Stimulated activated CD4-positive, alpha-beta T cell treated with anti-CD3 and anti-CD28 coated beads, Interleukin-2, amount 100 ng/mL, for 4 hours (primary cell): ENCODE measurements at regions not wholly inside any gene's neighbourhood (a gene's known extent, or its start where the extent isn't known, plus 50 kb on each side); places are given as distances from the start of the nearest gene placed in this dataset.

Source experiments
- DNase-seq: peaks from one replicate; pipeline ENCODE4 v3.0.0-alpha.2; 2020; ENCODE audit warnings: low read depth

DNA sequence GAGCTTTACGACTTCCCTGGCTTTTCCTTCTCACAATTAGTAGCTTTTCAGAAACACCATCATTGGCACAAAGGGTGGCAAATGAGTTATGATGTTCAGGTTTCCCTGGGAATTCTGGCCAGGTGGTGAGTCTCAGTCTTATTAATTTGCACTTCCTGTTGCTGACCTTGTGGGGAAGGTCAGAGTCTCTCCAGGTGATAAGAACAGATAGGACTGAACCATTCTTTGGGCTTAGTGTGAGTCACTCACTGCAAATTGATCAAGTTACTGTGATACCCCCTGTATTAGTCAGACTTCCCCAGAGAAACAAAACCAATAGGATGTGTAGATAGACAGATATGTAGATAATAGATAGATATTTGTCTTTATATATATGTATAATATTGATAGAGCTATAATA, 53.8 kb upstream of the RANBP3L start:
- no peak for DNase-seq

GRCh38 chr5:36356915-36357314, 55.2 kb upstream of the RANBP3L start:
- DNase-seq = no peak

GRCh38 chr5:36357391-36357975, 55.8 kb upstream of the RANBP3L start:
- DNase-seq = no peak

GRCh38 chr5:36359267-36359666, 57.6 kb upstream of the RANBP3L start:
- no peak for DNase-seq

DNA sequence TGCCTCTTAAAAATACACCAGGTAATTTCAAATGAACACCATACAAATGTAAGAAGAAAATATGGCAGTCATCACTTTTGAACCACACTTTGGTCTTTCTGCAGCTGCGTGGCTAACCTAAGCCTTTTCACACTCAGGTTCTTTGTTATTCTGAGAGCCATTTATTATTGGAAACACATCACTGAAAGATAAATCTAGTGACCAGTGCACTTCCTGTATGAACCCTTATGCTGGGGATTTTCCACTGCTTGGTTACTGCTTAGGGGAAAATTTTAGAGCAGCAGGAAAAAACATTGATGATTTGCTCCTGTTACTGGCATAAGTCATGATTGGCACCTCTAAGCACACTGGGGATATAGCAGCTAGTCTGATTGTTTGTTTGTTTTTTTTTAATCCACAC, 58.6 kb upstream of the RANBP3L start:
- no peak for DNase-seq

GRCh38 chr5:36363101-36363500, 61.4 kb upstream of the RANBP3L start:
- no peak for DNase-seq

DNA sequence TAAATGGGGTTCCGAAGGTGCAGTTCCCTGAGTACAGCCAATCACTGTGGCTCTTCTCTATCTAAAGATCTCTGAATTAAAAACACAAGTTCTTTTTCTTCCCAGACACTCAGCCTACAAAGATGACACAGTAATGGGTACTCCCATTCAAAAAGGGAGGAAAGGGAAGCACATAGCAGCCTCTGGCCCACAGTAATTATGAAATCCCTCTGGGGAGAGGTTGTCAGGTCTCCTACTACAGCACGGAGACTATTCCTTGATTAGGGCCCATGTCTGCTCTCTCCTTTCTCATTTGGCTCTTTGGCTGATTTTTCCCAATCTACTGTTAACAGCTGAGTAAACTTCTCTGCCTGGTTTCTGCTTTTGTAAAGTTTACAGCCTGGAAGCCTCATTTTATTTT, 62.0 kb upstream of the RANBP3L start:
- no peak for DNase-seq

- no peak for DNase-seq
These were observed 62.8 kb upstream of the RANBP3L start for GRCh38 chr5:36364473-36364872.

GRCh38 chr5:36365896-36366295, 64.2 kb upstream of the RANBP3L start:
- DNase-seq = no peak

GRCh38 chr5:36366883-36367282, 65.2 kb upstream of the RANBP3L start:
- DNase-seq = no peak

DNA sequence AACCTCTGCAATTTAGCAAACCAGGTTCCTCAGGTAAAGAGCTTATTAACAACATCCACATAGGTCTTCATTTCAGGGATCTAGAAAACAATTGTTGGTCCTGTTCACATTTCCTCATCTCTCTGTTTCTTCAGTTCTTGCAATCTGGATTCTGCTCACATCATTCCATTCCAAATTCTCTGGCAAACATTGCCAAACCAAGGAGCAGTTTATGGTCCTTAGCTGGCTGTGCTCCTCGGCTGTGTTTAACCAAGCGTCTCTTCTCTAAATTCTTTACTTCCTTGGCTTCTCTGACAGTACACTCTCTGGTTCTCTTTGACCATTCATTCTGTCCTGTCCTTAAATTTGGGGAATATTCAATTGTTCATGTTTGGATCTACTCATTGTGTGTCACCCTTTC, 65.8 kb upstream of the RANBP3L start:
- DNase-seq = no peak

DNA sequence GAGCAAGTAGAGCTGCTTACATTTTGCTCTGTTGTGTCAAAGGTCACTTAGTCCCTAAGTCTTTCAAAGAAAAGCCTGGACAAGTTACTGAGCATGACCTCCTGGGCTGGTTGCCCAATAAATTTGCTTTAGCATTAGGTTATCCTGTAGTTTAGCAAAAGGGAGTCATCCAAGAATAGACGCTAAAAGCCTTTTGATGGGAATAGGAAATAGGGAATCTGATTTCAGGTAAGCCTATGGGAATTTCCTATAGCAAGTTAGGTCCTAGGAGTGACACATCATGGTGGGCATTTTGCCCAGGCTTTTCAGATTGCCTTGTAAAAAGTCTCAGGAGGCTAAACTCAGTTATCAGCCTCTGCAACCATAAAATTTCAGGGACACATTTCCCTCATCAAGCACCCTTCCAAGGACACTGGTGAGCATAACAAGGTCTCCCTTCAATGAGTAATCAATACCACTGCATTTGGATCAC, 67.6 kb upstream of the RANBP3L start:
- DNase-seq = no peak

GRCh38 chr5:36370073-36370472, 68.4 kb upstream of the RANBP3L start:
- no peak for DNase-seq

GRCh38 chr5:36371366-36371765, 69.7 kb upstream of the RANBP3L start:
- no peak for DNase-seq

DNA sequence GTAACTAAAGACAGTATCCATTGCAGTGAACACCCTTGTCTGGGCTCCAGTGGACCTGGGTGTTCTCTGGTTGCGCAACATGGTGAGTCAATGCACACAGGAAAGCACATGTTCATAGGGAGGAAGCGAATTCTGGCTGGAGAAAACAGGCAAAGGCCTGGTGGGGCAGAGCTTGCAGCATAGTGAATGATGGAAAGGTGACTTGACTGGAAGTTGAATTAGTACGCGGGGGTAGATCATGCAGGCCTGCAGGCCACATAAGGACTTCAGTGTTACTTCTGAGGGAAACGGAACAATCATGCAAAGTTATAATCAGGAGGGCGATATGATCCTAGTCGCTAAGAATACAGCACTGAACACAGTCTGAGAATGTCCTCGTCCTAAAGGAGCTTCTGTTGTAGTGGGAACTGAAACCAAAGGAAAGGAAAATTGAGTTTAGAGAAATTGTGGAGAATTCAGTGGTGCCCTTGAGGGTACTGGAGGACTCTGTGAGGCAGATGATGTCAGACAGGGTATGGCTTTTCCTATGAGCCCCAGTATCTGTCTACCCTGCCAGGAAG, 71.9 kb upstream of the RANBP3L start:
- DNase-seq = no peak

- no peak for DNase-seq
These were observed 72.7 kb upstream of the RANBP3L start for GRCh38 chr5:36374266-36374862.

DNA sequence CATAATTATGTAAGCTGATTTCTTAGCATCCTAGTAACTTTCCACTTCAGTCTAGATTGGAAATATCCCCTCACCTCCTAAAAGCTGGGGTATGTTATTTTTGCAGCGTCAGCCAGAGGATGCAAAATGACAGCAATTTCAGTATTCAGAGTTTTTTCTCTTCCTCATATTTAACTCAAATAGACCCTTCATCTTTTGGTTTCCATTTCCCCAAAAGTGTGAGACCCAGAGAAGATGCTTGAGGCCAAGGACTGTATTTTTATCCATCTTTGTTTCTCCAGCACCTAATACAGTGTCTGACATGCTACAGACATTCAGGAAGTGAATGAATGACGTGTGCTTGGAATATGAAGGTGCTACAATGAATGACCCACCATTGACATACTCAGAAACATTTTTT, 75.5 kb upstream of the RANBP3L start:
- no peak for DNase-seq

GRCh38 chr5:36378551-36378950, 76.8 kb upstream of the RANBP3L start:
- DNase-seq = no peak

DNA sequence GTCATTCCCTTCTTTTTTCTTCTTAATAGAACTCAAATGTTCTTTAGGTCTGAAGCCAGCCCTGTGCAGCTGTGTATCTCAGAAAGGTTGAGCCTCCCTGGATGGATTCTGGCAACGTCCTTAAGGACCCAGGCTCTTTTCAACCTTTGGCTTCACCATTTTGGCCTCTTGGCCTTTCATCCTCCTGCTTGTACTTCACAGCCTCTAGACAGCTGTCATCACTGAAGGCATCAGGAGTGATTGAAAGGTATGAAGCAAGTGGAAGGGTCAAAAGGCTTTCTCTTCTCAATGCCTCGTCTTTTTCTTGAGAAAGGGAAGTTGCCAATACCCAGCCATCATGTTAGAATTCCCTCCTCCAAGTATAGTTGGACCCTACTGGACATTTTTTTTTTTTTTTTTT, 81.2 kb upstream of the RANBP3L start:
- DNase-seq = no peak

GRCh38 chr5:36383942-36384341, 82.2 kb upstream of the RANBP3L start:
- no peak for DNase-seq

DNA sequence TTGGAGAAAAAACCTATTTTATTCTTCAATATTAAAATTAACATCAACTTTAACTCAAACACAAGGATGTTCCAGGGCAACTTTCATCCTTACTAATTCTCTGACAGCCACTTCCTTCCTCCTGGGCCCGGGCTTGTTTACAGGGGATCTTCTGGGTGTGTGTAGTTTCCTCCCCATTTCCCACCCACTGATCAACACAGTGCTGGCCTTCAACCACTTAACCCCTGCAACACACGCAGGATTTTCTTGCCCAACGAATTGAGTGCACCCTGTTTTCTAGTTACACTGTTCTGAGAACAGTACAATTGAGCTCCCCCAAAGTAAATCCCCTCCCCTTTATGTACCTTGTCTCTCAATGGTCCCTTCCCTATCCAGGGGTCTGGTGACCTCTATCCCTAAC, 83.1 kb upstream of the RANBP3L start:
- DNase-seq = no peak

GRCh38 chr5:36385495-36385894, 83.8 kb upstream of the RANBP3L start:
- DNase-seq = no peak

GRCh38 chr5:36388288-36388687, 86.6 kb upstream of the RANBP3L start:
- DNase-seq = no peak

GRCh38 chr5:36389245-36389644, 87.5 kb upstream of the RANBP3L start:
- DNase-seq = no peak
